Brain pericyte (primary cell): ENCODE measurements at regions not wholly inside any gene's neighbourhood (a gene's known extent, or its start where the extent isn't known, plus 50 kb on each side); places are given as distances from the start of the nearest gene placed in this dataset.

Experiments
- DNase-seq: peaks from one replicate; pipeline ENCODE4 v3.0.0-alpha.2; 2012; ENCODE audit warnings: low read depth, low spot score

GRCh38 chr10:31754803-31755624 lies 173.6 kb downstream of the ARHGAP12 start:
- no peak for DNase-seq

- DNase-seq, result no peak
Measured at GRCh38 chr10:31753681-31754080, 174.9 kb downstream of the ARHGAP12 start.

- DNase-seq, result no peak
Measured at GRCh38 chr10:31752170-31752569, 176.5 kb downstream of the ARHGAP12 start.

GRCh38 chr10:31751738-31752080 lies 176.9 kb downstream of the ARHGAP12 start:
- no peak for DNase-seq

- DNase-seq, result no peak
Measured at GRCh38 chr10:31751051-31751737, 177.4 kb downstream of the ARHGAP12 start.

GRCh38 chr10:31749981-31750840 lies 178.4 kb downstream of the ARHGAP12 start:
- no peak for DNase-seq

GRCh38 chr10:31749301-31749700 lies 179.3 kb downstream of the ARHGAP12 start:
- no peak for DNase-seq

GRCh38 chr10:31745612-31746376 lies 182.8 kb downstream of the ARHGAP12 start:
- no peak for DNase-seq

- no peak for DNase-seq
Measured at GRCh38 chr10:31744025-31744424, 184.6 kb downstream of the ARHGAP12 start.

- no peak for DNase-seq
Measured at GRCh38 chr10:31742255-31742654, 186.4 kb downstream of the ARHGAP12 start.

- DNase-seq, result no peak
Measured at GRCh38 chr10:31741473-31741872, 187.2 kb downstream of the ARHGAP12 start.

- no peak for DNase-seq
Measured at GRCh38 chr10:31739711-31740110, 188.9 kb downstream of the ARHGAP12 start.

GRCh38 chr10:31739146-31739545 lies 189.5 kb downstream of the ARHGAP12 start:
- DNase-seq, result no peak

GRCh38 chr10:31731711-31732110 lies 196.9 kb downstream of the ARHGAP12 start:
- DNase-seq, result no peak

- no peak for DNase-seq
Measured at GRCh38 chr10:31730776-31731175, 197.9 kb downstream of the ARHGAP12 start.

GRCh38 chr10:31728698-31729224 lies 199.9 kb downstream of the ARHGAP12 start:
- no peak for DNase-seq

GRCh38 chr10:31725436-31725835 lies 203.2 kb downstream of the ARHGAP12 start:
- no peak for DNase-seq

- no peak for DNase-seq
Measured at GRCh38 chr10:31724296-31724695, 204.3 kb downstream of the ARHGAP12 start.

GRCh38 chr10:31723106-31723750 lies 205.4 kb downstream of the ARHGAP12 start:
- DNase-seq, result no peak

- no peak for DNase-seq
Measured at GRCh38 chr10:31721096-31721495, 207.5 kb downstream of the ARHGAP12 start.

GRCh38 chr10:31720546-31720945 lies 208.1 kb downstream of the ARHGAP12 start:
- no peak for DNase-seq
